IMR-90 (cell line): ENCODE measurements at regions not wholly inside any gene's neighbourhood (a gene's known extent, or its start where the extent isn't known, plus 50 kb on each side); places are given as distances from the start of the nearest gene placed in this dataset.

Source experiments
- ATAC-seq: fragments of 200-7000 bp; cut with Tn5 transposase; 2 replicates; pipeline ENCODE4 v1.9.1; 2020; ENCODE audit warnings: low read depth, mild to moderate bottlenecking, moderate library complexity
- BruUV-seq: library from RNA; stranded (reverse); fragments of 400-500 nt; replicated peaks from 2 replicates; lab custom pipeline; 2021; lab: Mats Ljungman, UMichigan
- CTCF ChIA-PET: fragments of 300-600 bp; formaldehyde crosslinking; extraction: SDS; loops from one replicate; lab custom pipeline; 2021; ENCODE audit warnings: antibody characterized with exemption; lab: Yijun Ruan, JAX
- POLR2A ChIA-PET: fragments of 300-600 bp; sonication (Branson Sonifier 250); formaldehyde crosslinking; loops from one replicate; lab custom pipeline; 2022; ENCODE audit warnings: antibody characterized with exemption; ENCODE audit not compliant: unreplicated experiment; lab: Charles Lee
- DNase-seq: peaks from one replicate; pipeline ENCODE4 v3.0.0; 2013
- H2AFZ ChIP-seq: replicated peaks from 2 replicates; pipeline ENCODE3; 2013; ENCODE audit warnings: low read length, mild to moderate bottlenecking; ENCODE audit not compliant: poor library complexity
- H2AK5ac ChIP-seq: 2 replicates; pipeline ENCODE4 v1.6.1; 2013; ENCODE audit warnings: low read depth, low read length, inconsistent platforms
- H2AK9ac ChIP-seq: replicated peaks from 2 replicates; pipeline ENCODE3; 2013; ENCODE audit warnings: mild to moderate bottlenecking, low read depth, low read length, moderate library complexity; ENCODE audit not compliant: poor library complexity
- H2BK120ac ChIP-seq: 2 replicates; pipeline ENCODE4 v1.6.1; 2013; ENCODE audit warnings: low read depth, low read length, inconsistent platforms
- H2BK15ac ChIP-seq: 3 replicates; pipeline ENCODE4 v1.6.1; 2013; ENCODE audit warnings: low read depth, low read length, inconsistent platforms
- H2BK20ac ChIP-seq: 2 replicates; pipeline ENCODE4 v1.6.1; 2013; ENCODE audit warnings: low read depth, mild to moderate bottlenecking, inconsistent platforms, low read length, moderate library complexity
- H2BK5ac ChIP-seq: 2 replicates; pipeline ENCODE4 v1.6.1; 2013; ENCODE audit warnings: mild to moderate bottlenecking, low read depth, low read length, inconsistent platforms; ENCODE audit not compliant: poor library complexity, severe bottlenecking
- H3K14ac ChIP-seq: replicated peaks from 2 replicates; pipeline ENCODE4 v1.6.1; 2013; ENCODE audit warnings: low read depth, low read length, inconsistent platforms
- H3K18ac ChIP-seq: 2 replicates; pipeline ENCODE4 v1.6.1; 2013; ENCODE audit warnings: low read depth, low read length, control low read depth
- H3K23ac ChIP-seq: 2 replicates; pipeline ENCODE4 v1.6.1; 2013; ENCODE audit warnings: low read depth, low read length, inconsistent platforms
- H3K27ac ChIP-seq: 2 replicates; pipeline ENCODE4 v1.5.1; 2013; ENCODE audit warnings: mild to moderate bottlenecking, control low read depth, low read length; ENCODE audit not compliant: insufficient read depth
- H3K27me3 ChIP-seq: 2 replicates; pipeline ENCODE4 v1.6.1; 2013; ENCODE audit warnings: low read length; ENCODE audit not compliant: control insufficient read depth, insufficient read depth
- H3K36me3 ChIP-seq: 2 replicates; pipeline ENCODE4 v1.6.1; 2013; ENCODE audit warnings: low read length, mixed read lengths; ENCODE audit not compliant: control insufficient read depth, insufficient read depth
- H3K4ac ChIP-seq: 2 replicates; pipeline ENCODE4 v1.6.1; 2013; ENCODE audit warnings: low read depth, low read length, inconsistent platforms
- H3K4me1 ChIP-seq: 2 replicates; pipeline ENCODE4 v1.6.1; 2013; ENCODE audit warnings: low read length, mixed read lengths; ENCODE audit not compliant: control insufficient read depth, insufficient read depth
- H3K4me2 ChIP-seq: 2 replicates; pipeline ENCODE4 v1.6.1; 2013; ENCODE audit warnings: low read depth, mild to moderate bottlenecking, control low read depth, low read length, moderate library complexity
- H3K4me3 ChIP-seq: 2 replicates; pipeline ENCODE4 v1.5.1; 2013; ENCODE audit warnings: low read depth, mild to moderate bottlenecking, control low read depth, low read length, moderate library complexity; ENCODE audit not compliant: insufficient read depth
- H3K56ac ChIP-seq: 2 replicates; pipeline ENCODE4 v1.6.1; 2013; ENCODE audit warnings: low read length, inconsistent platforms; ENCODE audit not compliant: insufficient read depth; ENCODE audit errors: extremely low read depth
- H3K79me1 ChIP-seq, 2 experiments: 2 replicates each; pipeline ENCODE4 v1.6.1; 2013; ENCODE audit warnings: low read length in 2 of 2, inconsistent platforms in 1 of 2, low read depth in 1 of 2
- H3K9ac ChIP-seq: 2 replicates; pipeline ENCODE4 v1.6.1; 2013; ENCODE audit warnings: low read depth, low read length, control low read depth
- H3K9me1 ChIP-seq: 2 replicates; pipeline ENCODE4 v1.6.1; 2013; ENCODE audit warnings: low read length, inconsistent platforms; ENCODE audit not compliant: insufficient read depth
- H3K9me3 ChIP-seq: 2 replicates; pipeline ENCODE4 v1.6.1; 2013; ENCODE audit warnings: low read length; ENCODE audit not compliant: control insufficient read depth, insufficient read depth
- H4K20me1 ChIP-seq: 2 replicates; pipeline ENCODE4 v1.6.1; 2013; ENCODE audit warnings: low read length, inconsistent platforms; ENCODE audit not compliant: insufficient read depth
- H4K5ac ChIP-seq: 2 replicates; pipeline ENCODE4 v1.6.1; 2013; ENCODE audit warnings: mild to moderate bottlenecking, low read depth, low read length, control low read depth
- H4K8ac ChIP-seq, 2 experiments: 2 replicates each; pipeline ENCODE4 v1.6.1; 2013; ENCODE audit warnings: low read depth in 2 of 2, low read length in 2 of 2, control low read depth in 1 of 2, inconsistent platforms in 1 of 2
- H4K91ac ChIP-seq: 2 replicates; pipeline ENCODE4 v1.6.1; 2013; ENCODE audit warnings: low read depth, low read length, inconsistent platforms; ENCODE audit not compliant: insufficient read depth
- BHLHE40 ChIP-seq: fragments of 150-350 bp; IDR thresholded peaks from 2 replicates; pipeline ENCODE4 v1.6.1; 2016; ENCODE audit warnings: mild to moderate bottlenecking, low read depth, low read length
- CEBPB ChIP-seq: IDR thresholded peaks from 2 replicates; pipeline ENCODE4 v1.6.1; 2012; ENCODE audit warnings: low read depth, low read length, improper control_type of control experiment
- FOS ChIP-seq: fragments of 150-350 bp; IDR thresholded peaks from 2 replicates; pipeline ENCODE4 v1.6.1; 2016; ENCODE audit warnings: low read depth, low read length
- MAZ ChIP-seq: IDR thresholded peaks from 2 replicates; pipeline ENCODE4 v1.6.1; 2012; ENCODE audit warnings: low read depth, mild to moderate bottlenecking, low read length, improper control_type of control experiment, moderate library complexity, borderline replicate concordance
- MXI1 ChIP-seq: IDR thresholded peaks from 2 replicates; pipeline ENCODE4 v1.6.1; 2012; ENCODE audit warnings: low read depth, mild to moderate bottlenecking, low read length, moderate library complexity, borderline replicate concordance
- NFE2L2 ChIP-seq: fragments of 150-350 bp; IDR thresholded peaks from 2 replicates; pipeline ENCODE4 v1.6.1; 2016; ENCODE audit warnings: low read depth, mild to moderate bottlenecking, low read length
- POLR2A ChIP-seq: IDR thresholded peaks from 2 replicates; pipeline ENCODE4 v1.6.1; 2012; ENCODE audit warnings: mild to moderate bottlenecking, low read depth, low read length
- RFX5 ChIP-seq: IDR thresholded peaks from 2 replicates; pipeline ENCODE4 v1.8.0; 2012; ENCODE audit warnings: low read depth, mild to moderate bottlenecking, low read length, moderate library complexity
- SMC3 ChIP-seq: fragments of 150-350 bp; IDR thresholded peaks from 2 replicates; pipeline ENCODE4 v1.6.1; 2016; ENCODE audit warnings: low read depth, mild to moderate bottlenecking, antibody characterized with exemption, low read length, moderate library complexity
- WGBS, 2 experiments: methylation state at CpG; one replicate each; pipeline versions ENCODE4 v1.1.5 to v1.1.7; 2013; ENCODE audit warnings: missing lambda C conversion rate in 2 of 2; ENCODE audit not compliant: insufficient read length in 1 of 2; ENCODE audit errors: extremely low coverage in 2 of 2; 5-methylcytosine and 5-hydroxymethylcytosine counted together
- dilution Hi-C: fragments of 300-500 bp; cut with HindIII; formaldehyde crosslinking; loops from one replicate; pipeline ENCODE4 v1.14.3; 2018; ENCODE audit warnings: low sequenced_read_pairs; ENCODE audit not compliant: unreplicated experiment
- in situ Hi-C: fragments of 300-500 bp; cut with MboI; formaldehyde crosslinking; loops from 3 replicates; pipeline ENCODE4 v1.14.3; 2019; ENCODE audit warnings: low sequenced_read_pairs, inconsistent platforms, mixed read lengths
- intact Hi-C: fragments of 100-400 bp; cut with micrococcal nuclease; formaldehyde crosslinking; loops from 2 replicates; pipeline ENCODE4 v1.10.0; 2022
- TF ChIP-seq, protein P1 (sequence below): fragments of 150-350 bp; IDR thresholded peaks from 2 replicates; pipeline ENCODE4 v1.6.1; 2016; ENCODE audit warnings: low read depth, mild to moderate bottlenecking, low read length, moderate library complexity, borderline replicate concordance
- TF ChIP-seq, protein P2 (sequence below): conservative IDR thresholded peaks from 2 replicates; pipeline ENCODE4 v1.5.1; 2012; ENCODE audit warnings: mild to moderate bottlenecking, low read depth, low read length, improper control_type of control experiment
- TF ChIP-seq, protein P3 (sequence below): fragments of 150-350 bp; IDR thresholded peaks from 2 replicates; pipeline ENCODE4 v1.6.1; 2017; ENCODE audit warnings: mild to moderate bottlenecking, antibody characterized with exemption, low read length, low read depth

DNA sequence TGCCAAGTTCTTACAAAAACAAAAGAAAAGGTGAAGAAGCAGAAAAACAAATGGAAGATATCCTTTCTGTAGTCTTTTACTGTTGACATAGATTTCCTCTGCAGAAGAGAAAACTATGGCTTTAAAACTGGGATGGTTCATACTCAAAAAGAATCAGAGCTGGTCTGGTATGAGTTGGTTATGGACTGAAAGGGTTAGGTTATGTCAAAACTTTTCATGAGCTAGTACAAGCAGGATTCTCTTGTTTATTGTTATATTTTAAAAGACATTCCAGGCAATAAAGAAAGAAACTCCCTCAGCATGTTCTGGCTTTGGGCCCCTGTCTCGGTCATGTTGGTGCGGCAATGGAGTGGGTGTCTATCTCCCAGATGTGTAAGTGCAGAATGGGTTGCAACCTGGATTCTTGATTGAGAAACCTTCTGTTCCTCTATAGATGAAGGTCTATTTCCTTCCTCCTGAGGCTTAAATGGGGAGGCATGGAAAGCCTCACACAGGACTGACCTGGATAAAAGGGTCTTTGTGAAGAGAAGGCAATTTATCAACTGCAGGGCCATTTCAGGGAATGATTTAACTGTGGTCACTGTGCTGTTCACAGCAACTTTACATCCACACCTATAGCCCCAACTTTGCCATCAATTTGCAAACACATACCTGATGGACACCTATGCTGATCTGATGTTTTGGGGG, 209.6 kb upstream of the TNC start:
- DNase-seq (peak; percentile 60), ATAC-seq (peak; percentile 74)
- WGBS, 2 experiments = no CpG with 5 or more reads among the region's 2 CpGs
- Histone ChIP-seq H4K5ac (peak overlapping the region; percentile 66), H3K18ac (peak overlapping the region; percentile 78), H2BK20ac (peak overlapping the region; percentile 88), H2BK15ac (peak overlapping the region; percentile 63; the same call in 2 of the 3 replicates), H3K56ac (peak overlapping the region; percentile 16; the same call in 1 of the 2 replicates), H3K4me1 (peaks cover 6% of the 10 kb centered on the region), H2AK5ac (peak overlapping the region; percentile 38; the same call in 1 of the 2 replicates), H2BK120ac (peak overlapping the region; percentile 79), H4K91ac (peak overlapping the region; percentile 4; the same call in 1 of the 2 replicates), H4K20me1 (no peaks in the 10 kb centered on the region), H2AK9ac (peak overlapping the region; percentile 30), H3K79me1 (no peaks in the 10 kb centered on the region), H3K9ac (no peak overlapping the region), H3K9me1 (no peaks in the 10 kb centered on the region; the same call in 1 of the 2 replicates), H3K27ac (peak overlapping the region; percentile 67; the same call in 1 of the 2 replicates), H3K23ac (peak overlapping the region; percentile 23; the same call in 1 of the 2 replicates), H3K4me3 (no peak overlapping the region), H3K4ac (peak overlapping the region; percentile 82), H3K14ac (peak overlapping the region; percentile 77), H2AFZ (peak overlapping the region; percentile 34), H4K8ac (peak overlapping the region; percentile 15 to 73; a peak in 3 of 4 replicates), H3K9me3 (no peaks in the 10 kb centered on the region), H3K36me3 (no peaks in the 10 kb centered on the region), H3K4me2 (peak overlapping the region; percentile 18; the same call in 1 of the 2 replicates), H3K27me3 (no peaks in the 10 kb centered on the region), H2BK5ac (peak overlapping the region; percentile 75)
- TF ChIP-seq RFX5 = no peak
- TF ChIP-seq, protein P1, sequence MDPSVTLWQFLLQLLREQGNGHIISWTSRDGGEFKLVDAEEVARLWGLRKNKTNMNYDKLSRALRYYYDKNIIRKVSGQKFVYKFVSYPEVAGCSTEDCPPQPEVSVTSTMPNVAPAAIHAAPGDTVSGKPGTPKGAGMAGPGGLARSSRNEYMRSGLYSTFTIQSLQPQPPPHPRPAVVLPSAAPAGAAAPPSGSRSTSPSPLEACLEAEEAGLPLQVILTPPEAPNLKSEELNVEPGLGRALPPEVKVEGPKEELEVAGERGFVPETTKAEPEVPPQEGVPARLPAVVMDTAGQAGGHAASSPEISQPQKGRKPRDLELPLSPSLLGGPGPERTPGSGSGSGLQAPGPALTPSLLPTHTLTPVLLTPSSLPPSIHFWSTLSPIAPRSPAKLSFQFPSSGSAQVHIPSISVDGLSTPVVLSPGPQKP = no peak
- TF ChIP-seq SMC3 = no peak
- TF ChIP-seq FOS = no peak
- TF ChIP-seq, protein P2, sequence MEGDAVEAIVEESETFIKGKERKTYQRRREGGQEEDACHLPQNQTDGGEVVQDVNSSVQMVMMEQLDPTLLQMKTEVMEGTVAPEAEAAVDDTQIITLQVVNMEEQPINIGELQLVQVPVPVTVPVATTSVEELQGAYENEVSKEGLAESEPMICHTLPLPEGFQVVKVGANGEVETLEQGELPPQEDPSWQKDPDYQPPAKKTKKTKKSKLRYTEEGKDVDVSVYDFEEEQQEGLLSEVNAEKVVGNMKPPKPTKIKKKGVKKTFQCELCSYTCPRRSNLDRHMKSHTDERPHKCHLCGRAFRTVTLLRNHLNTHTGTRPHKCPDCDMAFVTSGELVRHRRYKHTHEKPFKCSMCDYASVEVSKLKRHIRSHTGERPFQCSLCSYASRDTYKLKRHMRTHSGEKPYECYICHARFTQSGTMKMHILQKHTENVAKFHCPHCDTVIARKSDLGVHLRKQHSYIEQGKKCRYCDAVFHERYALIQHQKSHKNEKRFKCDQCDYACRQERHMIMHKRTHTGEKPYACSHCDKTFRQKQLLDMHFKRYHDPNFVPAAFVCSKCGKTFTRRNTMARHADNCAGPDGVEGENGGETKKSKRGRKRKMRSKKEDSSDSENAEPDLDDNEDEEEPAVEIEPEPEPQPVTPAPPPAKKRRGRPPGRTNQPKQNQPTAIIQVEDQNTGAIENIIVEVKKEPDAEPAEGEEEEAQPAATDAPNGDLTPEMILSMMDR = no peak
- no peak for TF ChIP-seq NFE2L2
- no peak for TF ChIP-seq BHLHE40
- TF ChIP-seq POLR2A = no peak
- TF ChIP-seq CEBPB = no peak
- TF ChIP-seq, protein P3, sequence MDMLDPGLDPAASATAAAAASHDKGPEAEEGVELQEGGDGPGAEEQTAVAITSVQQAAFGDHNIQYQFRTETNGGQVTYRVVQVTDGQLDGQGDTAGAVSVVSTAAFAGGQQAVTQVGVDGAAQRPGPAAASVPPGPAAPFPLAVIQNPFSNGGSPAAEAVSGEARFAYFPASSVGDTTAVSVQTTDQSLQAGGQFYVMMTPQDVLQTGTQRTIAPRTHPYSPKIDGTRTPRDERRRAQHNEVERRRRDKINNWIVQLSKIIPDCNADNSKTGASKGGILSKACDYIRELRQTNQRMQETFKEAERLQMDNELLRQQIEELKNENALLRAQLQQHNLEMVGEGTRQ = no peak
- no peak for TF ChIP-seq MAZ
- no peak for TF ChIP-seq MXI1
- CTCF ChIA-PET = no interaction called here
- dilution Hi-C loops (no loop called here), in situ Hi-C loops (no loop called here), intact Hi-C loops (no loop called here)
- POLR2A ChIA-PET = interaction anchor here (0.6 kb wide), 1 partner anchor 16 kb away, joined by 12 read pairs; no protein-coding TSS in a partner anchor
- BruUV-seq = no TSS peak
